ENCODE measurements at regions not wholly inside any gene's neighbourhood (a gene's known extent, or its start where the extent isn't known, plus 50 kb on each side); places are given as distances from the start of the nearest gene placed in this dataset.
A peak's percentile ranks its signal among the peaks of the same experiment; 100 is the strongest.
"Not testable (repeated sequence)": the region's sequence is repeated elsewhere in the genome, so short reads cannot be mapped to it uniquely, and the experiment has no call there.

GRCh38 chr2:113822087-113822815 lies 65.8 kb upstream of the SLC35F5 start:
- H3K27ac Mint-ChIP-seq, result no peak overlapping the region
- no peaks in the 10 kb centered on the region for H3K27me3 Mint-ChIP-seq
- H3K36me3 Mint-ChIP-seq, result peaks cover 0 to 14% (median 3%) of the 10 kb centered on the region in 3 donors
- peaks cover 0 to 3% (median 0%) of the 10 kb centered on the region in 4 donors for H3K4me1 Mint-ChIP-seq
- no peak for ATAC-seq
- no peak for DNase-seq
- no peaks in the 10 kb centered on the region for H3K9me3 Mint-ChIP-seq
- no peak overlapping the region for H3K4me3 Mint-ChIP-seq
- POLR2A ChIA-PET, result no interaction called here

- Mint-ChIP-seq H3K9me3 (no peaks in the 10 kb centered on the region), H3K4me1 (peaks cover 0 to 3% (median 0%) of the 10 kb centered on the region in 4 donors), H3K27me3 (no peaks in the 10 kb centered on the region), H3K36me3 (peaks cover 0 to 11% (median 9%) of the 10 kb centered on the region in 3 donors), H3K27ac (peak overlapping the region in 1 of 10 donors; percentile 50), H3K4me3 (no peak overlapping the region)
- no peak for ATAC-seq
- POLR2A ChIA-PET, result no interaction called here
- no peak for DNase-seq
Observed at GRCh38 chr2:113818382-113818951, 62.0 kb upstream of the SLC35F5 start.

GRCh38 chr2:113813396-113813795 lies 57.0 kb upstream of the SLC35F5 start:
- H3K4me1 Mint-ChIP-seq, DNase-seq, H3K27me3 Mint-ChIP-seq, H3K4me3 Mint-ChIP-seq, ATAC-seq, H3K9me3 Mint-ChIP-seq, POLR2A ChIA-PET, H3K27ac Mint-ChIP-seq: not testable (repeated sequence)
- peaks cover 6 to 16% (median 11%) of the 10 kb centered on the region in 3 donors for H3K36me3 Mint-ChIP-seq

- Mint-ChIP-seq H3K27me3 (no peaks in the 10 kb centered on the region), H3K4me3 (no peak overlapping the region), H3K4me1 (peaks cover 0 to 2% (median 0%) of the 10 kb centered on the region in 4 donors), H3K27ac (no peak overlapping the region), H3K9me3 (peaks cover 0 to 4% (median 0%) of the 10 kb centered on the region in 9 donors), H3K36me3 (peaks cover 6 to 13% (median 11%) of the 10 kb centered on the region in 3 donors)
- POLR2A ChIA-PET, result no interaction called here
- ATAC-seq (no peak), DNase-seq (no peak)
Observed at GRCh38 chr2:113812204-113812603, 55.8 kb upstream of the SLC35F5 start.

- no peak for ATAC-seq
- peaks cover 0 to 4% (median 0%) of the 10 kb centered on the region in 9 donors for H3K9me3 Mint-ChIP-seq
- H3K36me3 Mint-ChIP-seq, result peaks cover 5 to 13% (median 6%) of the 10 kb centered on the region in 3 donors
- no peak overlapping the region for H3K4me3 Mint-ChIP-seq
- peaks cover 0 to 2% (median 0%) of the 10 kb centered on the region in 4 donors for H3K4me1 Mint-ChIP-seq
- H3K27me3 Mint-ChIP-seq, result no peaks in the 10 kb centered on the region
- no peak for DNase-seq
- POLR2A ChIA-PET, result no interaction called here
- H3K27ac Mint-ChIP-seq, result peak overlapping the region in 2 of 10 donors; percentile 9 to 34
Observed at GRCh38 chr2:113809076-113809736, 52.8 kb upstream of the SLC35F5 start.

- H3K9me3 Mint-ChIP-seq, result peaks cover 0 to 4% (median 0%) of the 10 kb centered on the region in 9 donors
- DNase-seq (no peak), ATAC-seq (no peak)
- H3K4me3 Mint-ChIP-seq, result no peak overlapping the region
- no peaks in the 10 kb centered on the region for H3K27me3 Mint-ChIP-seq
- H3K27ac Mint-ChIP-seq, result no peak overlapping the region
- H3K36me3 Mint-ChIP-seq, result peaks cover 3 to 13% (median 6%) of the 10 kb centered on the region in 3 donors
- POLR2A ChIA-PET, result no interaction called here
- peaks cover 0 to 2% (median 0%) of the 10 kb centered on the region in 4 donors for H3K4me1 Mint-ChIP-seq
Observed at GRCh38 chr2:113807721-113808120, 51.3 kb upstream of the SLC35F5 start.

- POLR2A ChIA-PET, result no interaction called here
- Mint-ChIP-seq H3K27ac (no peak overlapping the region), H3K4me3 (no peak overlapping the region), H3K9me3 (peaks cover 0 to 4% (median 0%) of the 10 kb centered on the region in 9 donors), H3K36me3 (peaks cover 0 to 5% (median 0%) of the 10 kb centered on the region in 3 donors), H3K27me3 (no peaks in the 10 kb centered on the region), H3K4me1 (peaks cover 0 to 2% (median 0%) of the 10 kb centered on the region in 4 donors)
- no peak for ATAC-seq
- DNase-seq, result no peak
Observed at GRCh38 chr2:113806217-113806913, 49.9 kb upstream of the SLC35F5 start.
